ENCODE measurements at regions not wholly inside any gene's neighbourhood (a gene's known extent, or its start where the extent isn't known, plus 50 kb on each side); places are given as distances from the start of the nearest gene placed in this dataset.

DNA sequence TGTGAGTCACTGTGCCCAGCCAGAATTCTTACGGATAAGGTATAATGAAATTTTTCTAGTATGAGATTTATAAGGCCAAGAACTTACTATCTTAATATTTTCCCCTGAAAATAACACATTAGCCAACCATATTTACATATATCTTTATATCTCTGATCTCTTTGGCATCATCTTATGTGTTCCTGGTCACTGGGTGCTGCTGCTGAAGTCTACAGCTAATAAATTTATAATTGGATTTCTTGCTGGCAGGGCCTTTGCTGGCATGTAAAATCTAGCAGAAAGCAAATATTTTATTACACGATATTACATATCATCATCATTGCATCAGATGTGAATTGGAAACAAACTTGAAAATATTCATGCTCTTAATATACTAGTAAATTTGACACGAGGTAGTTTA, 590.7 kb downstream of the ANXA1 start (continued):
- no peak for TF ChIP-seq EZH2 (IDR thresholded peaks at IDR 0.05; ENCODE audit: low read depth, unreplicated experiment)
- no peak for TF ChIP-seq REST (IDR thresholded peaks at IDR 0.05; ENCODE audit: unreplicated experiment)
- no peak for TF ChIP-seq ZNF331 (CRISPR knock-in tag; IDR thresholded peaks at IDR 0.05; ENCODE audit: low read depth)
- no peak for TF ChIP-seq ZNF114 (CRISPR knock-in tag; IDR thresholded peaks at IDR 0.05)
- TF ChIP-seq STAT1 (IDR thresholded peaks at IDR 0.05; ENCODE audit: unreplicated experiment) = no peak
- TF ChIP-seq, protein P1, sequence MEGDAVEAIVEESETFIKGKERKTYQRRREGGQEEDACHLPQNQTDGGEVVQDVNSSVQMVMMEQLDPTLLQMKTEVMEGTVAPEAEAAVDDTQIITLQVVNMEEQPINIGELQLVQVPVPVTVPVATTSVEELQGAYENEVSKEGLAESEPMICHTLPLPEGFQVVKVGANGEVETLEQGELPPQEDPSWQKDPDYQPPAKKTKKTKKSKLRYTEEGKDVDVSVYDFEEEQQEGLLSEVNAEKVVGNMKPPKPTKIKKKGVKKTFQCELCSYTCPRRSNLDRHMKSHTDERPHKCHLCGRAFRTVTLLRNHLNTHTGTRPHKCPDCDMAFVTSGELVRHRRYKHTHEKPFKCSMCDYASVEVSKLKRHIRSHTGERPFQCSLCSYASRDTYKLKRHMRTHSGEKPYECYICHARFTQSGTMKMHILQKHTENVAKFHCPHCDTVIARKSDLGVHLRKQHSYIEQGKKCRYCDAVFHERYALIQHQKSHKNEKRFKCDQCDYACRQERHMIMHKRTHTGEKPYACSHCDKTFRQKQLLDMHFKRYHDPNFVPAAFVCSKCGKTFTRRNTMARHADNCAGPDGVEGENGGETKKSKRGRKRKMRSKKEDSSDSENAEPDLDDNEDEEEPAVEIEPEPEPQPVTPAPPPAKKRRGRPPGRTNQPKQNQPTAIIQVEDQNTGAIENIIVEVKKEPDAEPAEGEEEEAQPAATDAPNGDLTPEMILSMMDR (conservative IDR thresholded peaks at IDR 0.05; ENCODE audit: low read depth in 2 of 2) = no peak
- no peak for TF ChIP-seq CREB1 (CRISPR knock-in tag; IDR thresholded peaks at IDR 0.05; ENCODE audit: low read depth)
- TF ChIP-seq ETS1 (IDR thresholded peaks at IDR 0.05) = no peak
- no peak for TF ChIP-seq JUNB (IDR thresholded peaks at IDR 0.05; ENCODE audit: unreplicated experiment)

- H3K27ac ChIP-seq (ENCODE audit: low read depth) = no peak overlapping the region
- Mint-ChIP-seq H3K36me3 (ENCODE audit: low read depth) (peaks cover 6% of the 10 kb centered on the region; the same call in 2 of the 3 replicates), H3K27ac (no peak overlapping the region), H3K4me3 (no peak overlapping the region), H3K9me3 (peaks cover 9% of the 10 kb centered on the region; the same call in 2 of the 3 replicates), H3K27me3 (ENCODE audit: insufficient read depth, low read depth, poor library complexity) (no peaks in the 10 kb centered on the region), H3K4me1 (peaks cover 4% of the 10 kb centered on the region; the same call in 2 of the 3 replicates)
- H2AFZ ChIP-seq = no peak overlapping the region
- no peak overlapping the region for H3K4me2 ChIP-seq
- no peak overlapping the region for H3K4me3 ChIP-seq
- ATAC-seq (no peak), DNase-seq (ENCODE audit: low spot score) (no peak)
- no peaks in the 10 kb centered on the region for H3K27me3 ChIP-seq (ENCODE audit: insufficient read depth)
- H3F3A ChIP-seq (replicated peaks; ENCODE audit: low read depth) = no peaks in the 10 kb centered on the region
- no peaks in the 10 kb centered on the region for H3K9me2 ChIP-seq (ENCODE audit: insufficient read depth)
- no peaks in the 10 kb centered on the region for H3K4me1 ChIP-seq (ENCODE audit: insufficient read depth)
- H4K20me1 ChIP-seq (replicated peaks; ENCODE audit: insufficient read depth) = no peaks in the 10 kb centered on the region
- H3K79me2 ChIP-seq (replicated peaks; ENCODE audit: insufficient read depth) = no peaks in the 10 kb centered on the region
- no peaks in the 10 kb centered on the region for H3K36me3 ChIP-seq (ENCODE audit: insufficient read depth)
- no peak for TF ChIP-seq ZNF331 (CRISPR knock-in tag; IDR thresholded peaks at IDR 0.05; ENCODE audit: low read depth)
- TF ChIP-seq ETS1 (IDR thresholded peaks at IDR 0.05) = no peak
- TF ChIP-seq NANOG (IDR thresholded peaks at IDR 0.05; ENCODE audit: borderline replicate concordance) = no peak
- TF ChIP-seq CREB1 (CRISPR knock-in tag; IDR thresholded peaks at IDR 0.05; ENCODE audit: low read depth) = no peak
- TF ChIP-seq, protein P2, sequence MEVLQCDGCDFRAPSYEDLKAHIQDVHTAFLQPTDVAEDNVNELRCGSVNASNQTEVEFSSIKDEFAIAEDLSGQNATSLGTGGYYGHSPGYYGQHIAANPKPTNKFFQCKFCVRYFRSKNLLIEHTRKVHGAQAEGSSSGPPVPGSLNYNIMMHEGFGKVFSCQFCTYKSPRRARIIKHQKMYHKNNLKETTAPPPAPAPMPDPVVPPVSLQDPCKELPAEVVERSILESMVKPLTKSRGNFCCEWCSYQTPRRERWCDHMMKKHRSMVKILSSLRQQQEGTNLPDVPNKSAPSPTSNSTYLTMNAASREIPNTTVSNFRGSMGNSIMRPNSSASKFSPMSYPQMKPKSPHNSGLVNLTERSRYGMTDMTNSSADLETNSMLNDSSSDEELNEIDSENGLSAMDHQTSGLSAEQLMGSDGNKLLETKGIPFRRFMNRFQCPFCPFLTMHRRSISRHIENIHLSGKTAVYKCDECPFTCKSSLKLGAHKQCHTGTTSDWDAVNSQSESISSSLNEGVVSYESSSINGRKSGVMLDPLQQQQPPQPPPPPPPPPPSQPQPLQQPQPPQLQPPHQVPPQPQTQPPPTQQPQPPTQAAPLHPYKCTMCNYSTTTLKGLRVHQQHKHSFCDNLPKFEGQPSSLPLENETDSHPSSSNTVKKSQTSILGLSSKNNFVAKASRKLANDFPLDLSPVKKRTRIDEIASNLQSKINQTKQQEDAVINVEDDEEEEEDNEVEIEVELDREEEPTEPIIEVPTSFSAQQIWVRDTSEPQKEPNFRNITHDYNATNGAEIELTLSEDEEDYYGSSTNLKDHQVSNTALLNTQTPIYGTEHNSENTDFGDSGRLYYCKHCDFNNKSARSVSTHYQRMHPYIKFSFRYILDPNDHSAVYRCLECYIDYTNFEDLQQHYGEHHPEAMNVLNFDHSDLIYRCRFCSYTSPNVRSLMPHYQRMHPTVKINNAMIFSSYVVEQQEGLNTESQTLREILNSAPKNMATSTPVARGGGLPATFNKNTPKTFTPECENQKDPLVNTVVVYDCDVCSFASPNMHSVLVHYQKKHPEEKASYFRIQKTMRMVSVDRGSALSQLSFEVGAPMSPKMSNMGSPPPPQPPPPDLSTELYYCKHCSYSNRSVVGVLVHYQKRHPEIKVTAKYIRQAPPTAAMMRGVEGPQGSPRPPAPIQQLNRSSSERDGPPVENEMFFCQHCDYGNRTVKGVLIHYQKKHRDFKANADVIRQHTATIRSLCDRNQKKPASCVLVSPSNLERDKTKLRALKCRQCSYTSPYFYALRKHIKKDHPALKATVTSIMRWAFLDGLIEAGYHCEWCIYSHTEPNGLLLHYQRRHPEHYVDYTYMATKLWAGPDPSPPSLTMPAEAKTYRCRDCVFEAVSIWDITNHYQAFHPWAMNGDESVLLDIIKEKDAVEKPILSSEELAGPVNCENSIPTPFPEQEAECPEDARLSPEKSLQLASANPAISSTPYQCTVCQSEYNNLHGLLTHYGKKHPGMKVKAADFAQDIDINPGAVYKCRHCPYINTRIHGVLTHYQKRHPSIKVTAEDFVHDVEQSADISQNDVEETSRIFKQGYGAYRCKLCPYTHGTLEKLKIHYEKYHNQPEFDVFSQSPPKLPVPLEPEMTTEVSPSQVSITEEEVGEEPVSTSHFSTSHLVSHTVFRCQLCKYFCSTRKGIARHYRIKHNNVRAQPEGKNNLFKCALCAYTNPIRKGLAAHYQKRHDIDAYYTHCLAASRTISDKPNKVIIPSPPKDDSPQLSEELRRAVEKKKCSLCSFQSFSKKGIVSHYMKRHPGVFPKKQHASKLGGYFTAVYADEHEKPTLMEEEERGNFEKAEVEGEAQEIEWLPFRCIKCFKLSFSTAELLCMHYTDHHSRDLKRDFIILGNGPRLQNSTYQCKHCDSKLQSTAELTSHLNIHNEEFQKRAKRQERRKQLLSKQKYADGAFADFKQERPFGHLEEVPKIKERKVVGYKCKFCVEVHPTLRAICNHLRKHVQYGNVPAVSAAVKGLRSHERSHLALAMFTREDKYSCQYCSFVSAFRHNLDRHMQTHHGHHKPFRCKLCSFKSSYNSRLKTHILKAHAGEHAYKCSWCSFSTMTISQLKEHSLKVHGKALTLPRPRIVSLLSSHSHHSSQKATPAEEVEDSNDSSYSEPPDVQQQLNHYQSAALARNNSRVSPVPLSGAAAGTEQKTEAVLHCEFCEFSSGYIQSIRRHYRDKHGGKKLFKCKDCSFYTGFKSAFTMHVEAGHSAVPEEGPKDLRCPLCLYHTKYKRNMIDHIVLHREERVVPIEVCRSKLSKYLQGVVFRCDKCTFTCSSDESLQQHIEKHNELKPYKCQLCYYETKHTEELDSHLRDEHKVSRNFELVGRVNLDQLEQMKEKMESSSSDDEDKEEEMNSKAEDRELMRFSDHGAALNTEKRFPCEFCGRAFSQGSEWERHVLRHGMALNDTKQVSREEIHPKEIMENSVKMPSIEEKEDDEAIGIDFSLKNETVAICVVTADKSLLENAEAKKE (CRISPR knock-in tag; IDR thresholded peaks at IDR 0.05) = no peak
- no peak for TF ChIP-seq EZH2phosphoT487 (IDR thresholded peaks at IDR 0.05; ENCODE audit: unreplicated experiment)
Measured at GRCh38 chr9:73743826-73744225, 592.2 kb downstream of the ANXA1 start.
